Mesodermal cell (in vitro differentiated cells): ENCODE measurements at regions not wholly inside any gene's neighbourhood (a gene's known extent, or its start where the extent isn't known, plus 50 kb on each side); places are given as distances from the start of the nearest gene placed in this dataset.

Experiments used
- H3K27ac ChIP-seq: 2 replicates; pipeline ENCODE4 v1.7.0; 2013; ENCODE audit warnings: mild to moderate bottlenecking, low read depth, low read length, moderate library complexity; ENCODE audit not compliant: severe bottlenecking
- H3K36me3 ChIP-seq: 2 replicates; pipeline ENCODE4 v1.7.1; 2013; ENCODE audit warnings: mild to moderate bottlenecking, low read length, moderate library complexity; ENCODE audit not compliant: control insufficient read depth, insufficient read depth
- H3K4me1 ChIP-seq: one replicate; pipeline ENCODE4 v1.7.1; 2013; ENCODE audit warnings: mild to moderate bottlenecking, low read length; ENCODE audit not compliant: insufficient read depth, control insufficient read depth, poor library complexity, severe bottlenecking
- H3K4me3 ChIP-seq: 2 replicates; pipeline ENCODE4 v1.7.0; 2013; ENCODE audit warnings: low read length, control low read depth, mild to moderate bottlenecking; ENCODE audit not compliant: insufficient read depth, poor library complexity, severe bottlenecking; ENCODE audit errors: extremely low read depth
- H3K9me3 ChIP-seq: 2 replicates; pipeline ENCODE4 v1.7.1; 2013; ENCODE audit warnings: mild to moderate bottlenecking, low read length, moderate library complexity; ENCODE audit not compliant: control insufficient read depth
- WGBS, 2 experiments: methylation state at CpG; one replicate each; pipeline ENCODE4 v1.1.5; 2013; ENCODE audit warnings: missing lambda C conversion rate in 2 of 2; ENCODE audit not compliant: insufficient coverage in 2 of 2; 5-methylcytosine and 5-hydroxymethylcytosine counted together

- no peaks in the 10 kb centered on the region for H3K9me3 ChIP-seq
- H3K4me1 ChIP-seq, result peaks cover 11% of the 10 kb centered on the region
- 94 to 98% methylated on average over 3 to 6 of the region's 6 CpGs for WGBS, 2 experiments
- no peaks in the 10 kb centered on the region for H3K36me3 ChIP-seq
- H3K27ac ChIP-seq, result no peak overlapping the region
- no peak overlapping the region for H3K4me3 ChIP-seq
Measured at GRCh38 chr1:244344001-244344400, 107.7 kb downstream of the ADSS2 start.

GRCh38 chr1:244346972-244347618 lies 104.6 kb downstream of the ADSS2 start:
- Histone ChIP-seq H3K9me3 (no peaks in the 10 kb centered on the region), H3K27ac (no peak overlapping the region), H3K36me3 (no peaks in the 10 kb centered on the region), H3K4me3 (no peak overlapping the region), H3K4me1 (peaks cover 9% of the 10 kb centered on the region)
- 92 to 100% methylated on average over 4 of the region's 6 CpGs for WGBS, 2 experiments

GRCh38 chr1:244347942-244348341 lies 103.8 kb downstream of the ADSS2 start:
- Histone ChIP-seq H3K4me1 (peaks cover 17% of the 10 kb centered on the region), H3K36me3 (no peaks in the 10 kb centered on the region), H3K9me3 (no peaks in the 10 kb centered on the region), H3K4me3 (no peak overlapping the region), H3K27ac (no peak overlapping the region)
- WGBS, 2 experiments, result 80% methylated on average over 1 of the region's 3 CpGs; no CpG with 5 or more reads in 1 of the 2 experiments

- Histone ChIP-seq H3K4me3 (no peak overlapping the region), H3K4me1 (peaks cover 24% of the 10 kb centered on the region), H3K36me3 (no peaks in the 10 kb centered on the region), H3K27ac (no peak overlapping the region), H3K9me3 (no peaks in the 10 kb centered on the region)
- WGBS, 2 experiments, result 96 to 98% methylated on average over 8 of the region's 8 CpGs
Measured at GRCh38 chr1:244349103-244349531, 102.6 kb downstream of the ADSS2 start.

- Histone ChIP-seq H3K4me1 (peaks cover 27% of the 10 kb centered on the region), H3K9me3 (no peaks in the 10 kb centered on the region), H3K27ac (no peak overlapping the region), H3K4me3 (no peak overlapping the region), H3K36me3 (no peaks in the 10 kb centered on the region)
- 88 to 91% methylated on average over 8 of the region's 8 CpGs for WGBS, 2 experiments
Measured at GRCh38 chr1:244349581-244350001, 102.1 kb downstream of the ADSS2 start.

GRCh38 chr1:244350027-244350426 lies 101.7 kb downstream of the ADSS2 start:
- no peaks in the 10 kb centered on the region for H3K36me3 ChIP-seq
- H3K4me3 ChIP-seq, result no peak overlapping the region
- H3K27ac ChIP-seq, result no peak overlapping the region
- no peaks in the 10 kb centered on the region for H3K9me3 ChIP-seq
- peaks cover 27% of the 10 kb centered on the region for H3K4me1 ChIP-seq
- WGBS, 2 experiments, result 100% methylated on average over 5 of the region's 6 CpGs

GRCh38 chr1:244352156-244352830 lies 99.4 kb downstream of the ADSS2 start:
- H3K27ac ChIP-seq, result peak overlapping the region; percentile 25
- no peaks in the 10 kb centered on the region for H3K9me3 ChIP-seq
- peaks cover 27% of the 10 kb centered on the region for H3K4me1 ChIP-seq
- 80 to 92% methylated on average over 4 to 5 of the region's 7 CpGs for WGBS, 2 experiments
- H3K36me3 ChIP-seq, result no peaks in the 10 kb centered on the region
- no peak overlapping the region for H3K4me3 ChIP-seq

- Histone ChIP-seq H3K27ac (peak overlapping the region; percentile 93), H3K9me3 (no peaks in the 10 kb centered on the region), H3K36me3 (no peaks in the 10 kb centered on the region), H3K4me1 (peaks cover 27% of the 10 kb centered on the region), H3K4me3 (no peak overlapping the region)
- 15 to 20% methylated on average over 7 of the region's 7 CpGs for WGBS, 2 experiments
Measured at GRCh38 chr1:244353551-244354091, 98.1 kb downstream of the ADSS2 start.

GRCh38 chr1:244354810-244355278 lies 96.9 kb downstream of the ADSS2 start:
- Histone ChIP-seq H3K4me3 (no peak overlapping the region), H3K9me3 (no peaks in the 10 kb centered on the region), H3K27ac (no peak overlapping the region), H3K36me3 (no peaks in the 10 kb centered on the region), H3K4me1 (peaks cover 20% of the 10 kb centered on the region)
- 92 to 96% methylated on average over 4 of the region's 5 CpGs for WGBS, 2 experiments

- WGBS, 2 experiments, result no CpG with 5 or more reads among the region's 1 CpG
- Histone ChIP-seq H3K4me3 (no peak overlapping the region), H3K36me3 (no peaks in the 10 kb centered on the region), H3K27ac (no peak overlapping the region), H3K4me1 (peaks cover 20% of the 10 kb centered on the region), H3K9me3 (no peaks in the 10 kb centered on the region)
Measured at GRCh38 chr1:244356376-244356775, 95.3 kb downstream of the ADSS2 start.
